Stomach (tissue), 8 donors: ENCODE measurements at regions not wholly inside any gene's neighbourhood (a gene's known extent, or its start where the extent isn't known, plus 50 kb on each side); places are given as distances from the start of the nearest gene placed in this dataset.

Experiments used
- DNase-seq, 2 donors: peaks; one replicate each; pipeline versions ENCODE4 v3.0.0 to v3.0.0-alpha.2; 2013 to 2019
- H3K27ac ChIP-seq, 5 donors: fragments of 200-600 bp in 4 of 5; sonication (generic) in 4 of 5; one replicate each; pipeline ENCODE4 v1.5.1; 2013 to 2019; ENCODE audit warnings: mild to moderate bottlenecking in 1 of 5, moderate library complexity in 1 of 5
- H3K27me3 ChIP-seq, 3 donors: fragments of 200-600 bp; sonication (generic); one replicate each; pipeline ENCODE4 v1.5.1; 2017 to 2019; ENCODE audit warnings: mixed run types in 1 of 3
- H3K36me3 ChIP-seq, 4 donors: fragments of 200-600 bp; sonication (generic); 1 replicate in 3 of 4; 2 replicates in 1 of 4; pipeline ENCODE4 v1.5.1; 2016 to 2019
- H3K4me1 ChIP-seq, 4 donors: fragments of 200-600 bp; sonication (generic); one replicate each; pipeline ENCODE4 v1.5.1; 2016 to 2019
- H3K4me3 ChIP-seq, 4 donors: fragments of 200-600 bp; sonication (generic) in 3 of 4; one replicate each; pipeline ENCODE4 v1.5.1; 2016 to 2019; ENCODE audit warnings: mild to moderate bottlenecking in 1 of 4
- H3K9me3 ChIP-seq, 4 donors: fragments of 200-600 bp; sonication (generic); one replicate each; pipeline ENCODE4 v1.5.1; 2016 to 2019
- EP300 ChIP-seq: sonication (generic); formaldehyde crosslinking; IDR thresholded peaks from one replicate; pipeline ENCODE4 v1.6.1; 2017; ENCODE audit warnings: antibody characterized with exemption
- POLR2A ChIP-seq, 4 donors: fragments of 450-650 bp; IDR thresholded peaks; one replicate each; pipeline ENCODE4 v1.6.1; 2016; ENCODE audit warnings: antibody characterized with exemption in 4 of 4, control low read depth in 2 of 4, mild to moderate bottlenecking in 1 of 4, moderate library complexity in 1 of 4
- POLR2AphosphoS5 ChIP-seq, 3 donors: sonication (generic); formaldehyde crosslinking; IDR thresholded peaks; one replicate each; pipeline ENCODE4 v1.6.1; 2016; ENCODE audit warnings: antibody characterized with exemption in 3 of 3
- WGBS, 5 donors: extraction: QIAGEN DNeasy Blood & Tissue Kit in 3 of 5; methylation state at CpG; one replicate each; pipeline versions ENCODE4 v1.1.5 to v1.1.7; 2013 to 2018; 5-methylcytosine and 5-hydroxymethylcytosine counted together
- intact Hi-C: fragments of 100-400 bp; cut with DNase I; formaldehyde crosslinking; loops from one replicate; pipeline ENCODE4 v1.15.1; 2023; ENCODE audit warnings: low total_unique reads
- TF ChIP-seq, protein P1 (sequence below), 7 experiments: fragments of 450-650 bp in 4 of 7; fragments of 200-600 bp in 3 of 7; sonication (generic) in 3 of 7; IDR thresholded peaks; one replicate each; pipeline ENCODE4 v1.5.1; 2016 to 2019; ENCODE audit warnings: antibody characterized with exemption in 7 of 7, control low read depth in 2 of 7, mild to moderate bottlenecking in 1 of 7
- donor health status: healthy with polysubstance abuse.
- donor health status: Bipolar disorder and iron deficiency.
- donor health status: healthy.

DNA sequence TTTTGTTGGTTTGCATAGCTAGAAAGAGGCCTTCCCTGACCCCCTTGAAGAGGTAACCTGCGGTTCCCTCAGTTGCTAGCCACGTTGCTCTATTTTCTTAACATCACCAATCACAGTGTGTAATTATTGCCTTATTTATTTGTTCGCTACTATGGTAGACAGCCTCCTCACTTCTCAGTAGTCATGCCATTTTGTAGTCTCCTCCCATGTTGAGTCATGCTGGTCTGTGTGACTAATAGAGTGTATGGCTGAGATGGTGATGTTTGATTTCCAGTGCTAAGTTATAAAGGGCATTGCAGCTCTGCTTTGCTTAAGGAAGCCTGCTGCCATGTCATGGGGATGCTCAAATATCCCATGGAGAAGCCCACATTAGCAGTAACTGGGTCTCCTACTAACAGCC is 236.6 kb upstream of the CHD6 start:
- Histone ChIP-seq H3K4me3 (no peak overlapping the region), H3K9me3 (peaks cover 0 to 16% (median 1%) of the 10 kb centered on the region in 4 donors), H3K27ac (no peak overlapping the region), H3K36me3 (no peaks in the 10 kb centered on the region), H3K4me1 (no peaks in the 10 kb centered on the region), H3K27me3 (peaks cover 0 to 5% (median 4%) of the 10 kb centered on the region in 3 donors)
- no peak for TF ChIP-seq POLR2A (IDR thresholded peaks at IDR 0.05)
- TF ChIP-seq, protein P1, sequence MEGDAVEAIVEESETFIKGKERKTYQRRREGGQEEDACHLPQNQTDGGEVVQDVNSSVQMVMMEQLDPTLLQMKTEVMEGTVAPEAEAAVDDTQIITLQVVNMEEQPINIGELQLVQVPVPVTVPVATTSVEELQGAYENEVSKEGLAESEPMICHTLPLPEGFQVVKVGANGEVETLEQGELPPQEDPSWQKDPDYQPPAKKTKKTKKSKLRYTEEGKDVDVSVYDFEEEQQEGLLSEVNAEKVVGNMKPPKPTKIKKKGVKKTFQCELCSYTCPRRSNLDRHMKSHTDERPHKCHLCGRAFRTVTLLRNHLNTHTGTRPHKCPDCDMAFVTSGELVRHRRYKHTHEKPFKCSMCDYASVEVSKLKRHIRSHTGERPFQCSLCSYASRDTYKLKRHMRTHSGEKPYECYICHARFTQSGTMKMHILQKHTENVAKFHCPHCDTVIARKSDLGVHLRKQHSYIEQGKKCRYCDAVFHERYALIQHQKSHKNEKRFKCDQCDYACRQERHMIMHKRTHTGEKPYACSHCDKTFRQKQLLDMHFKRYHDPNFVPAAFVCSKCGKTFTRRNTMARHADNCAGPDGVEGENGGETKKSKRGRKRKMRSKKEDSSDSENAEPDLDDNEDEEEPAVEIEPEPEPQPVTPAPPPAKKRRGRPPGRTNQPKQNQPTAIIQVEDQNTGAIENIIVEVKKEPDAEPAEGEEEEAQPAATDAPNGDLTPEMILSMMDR (IDR thresholded peaks at IDR 0.05), result no peak
- TF ChIP-seq EP300, result no peak
- no peak for TF ChIP-seq POLR2AphosphoS5 (IDR thresholded peaks at IDR 0.05)
- DNase-seq, result no peak
- 65 to 72% (median 70%) methylated on average over 3 of the region's 3 CpGs for WGBS, 5 donors
- intact Hi-C loops, result no loop called here

DNA sequence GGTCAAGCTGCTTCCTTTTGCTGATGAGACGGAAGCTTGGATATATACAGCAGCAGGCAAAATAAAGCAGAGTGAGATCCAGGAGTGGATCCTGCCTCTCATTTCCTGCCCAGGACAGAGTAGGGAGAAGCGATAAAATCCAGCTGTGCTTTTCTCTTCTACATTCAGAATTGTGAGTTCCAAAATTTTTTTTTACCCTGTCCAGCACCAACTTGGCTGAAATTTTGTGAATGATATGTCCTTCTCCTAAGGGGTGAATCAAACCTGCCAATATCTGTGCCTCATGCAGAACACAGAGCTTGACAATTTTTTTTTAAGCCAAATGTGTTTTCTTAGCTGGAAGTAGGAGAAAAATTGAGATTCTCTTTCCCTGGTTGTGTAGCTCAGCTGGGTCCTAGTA is 235.6 kb upstream of the CHD6 start:
- H3K4me3 ChIP-seq, result no peak overlapping the region
- H3K27me3 ChIP-seq, result peaks cover 0 to 5% (median 4%) of the 10 kb centered on the region in 3 donors
- no peak for DNase-seq
- H3K9me3 ChIP-seq, result peaks cover 0 to 16% (median 1%) of the 10 kb centered on the region in 4 donors
- TF ChIP-seq EP300 (no peak), POLR2AphosphoS5 (IDR thresholded peaks at IDR 0.05) (no peak), POLR2A (IDR thresholded peaks at IDR 0.05) (no peak)
- TF ChIP-seq, protein P1 (IDR thresholded peaks at IDR 0.05), result no peak
- no peaks in the 10 kb centered on the region for H3K36me3 ChIP-seq
- WGBS, 5 donors, result 70 to 75% (median 72%) methylated on average over 2 of the region's 2 CpGs
- intact Hi-C loops, result no loop called here
- no peak overlapping the region for H3K27ac ChIP-seq
- H3K4me1 ChIP-seq, result no peaks in the 10 kb centered on the region

DNA sequence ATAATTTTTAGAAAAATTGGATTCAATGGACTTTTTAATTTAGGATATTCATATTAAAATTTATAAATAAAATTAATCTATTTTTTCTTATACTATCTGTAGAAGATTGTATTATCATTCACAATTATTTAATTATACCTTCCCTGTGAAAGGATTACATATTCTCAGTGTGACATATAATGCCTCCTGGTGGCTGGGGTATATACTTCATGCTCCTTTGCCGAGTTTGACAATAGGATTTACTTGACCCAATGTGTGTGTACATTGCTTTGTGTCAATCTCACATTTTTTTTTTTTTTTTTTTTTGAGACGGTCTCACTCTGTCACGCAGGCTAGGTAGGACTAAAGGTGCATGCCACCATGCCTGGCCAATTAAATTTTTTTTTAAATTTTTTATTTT is 230.0 kb upstream of the CHD6 start:
- Histone ChIP-seq H3K27ac (no peak overlapping the region), H3K4me3 (no peak overlapping the region), H3K9me3 (no peaks in the 10 kb centered on the region), H3K36me3 (no peaks in the 10 kb centered on the region), H3K4me1 (no peaks in the 10 kb centered on the region), H3K27me3 (peaks cover 0 to 5% (median 4%) of the 10 kb centered on the region in 3 donors)
- WGBS, 5 donors, result 43 to 64% (median 60%) methylated on average over 3 of the region's 3 CpGs
- DNase-seq, result no peak
- intact Hi-C loops, result no loop called here
- no peak for TF ChIP-seq POLR2AphosphoS5 (IDR thresholded peaks at IDR 0.05)
- TF ChIP-seq EP300, result no peak
- TF ChIP-seq, protein P1 (IDR thresholded peaks at IDR 0.05), result no peak
- no peak for TF ChIP-seq POLR2A (IDR thresholded peaks at IDR 0.05)

DNA sequence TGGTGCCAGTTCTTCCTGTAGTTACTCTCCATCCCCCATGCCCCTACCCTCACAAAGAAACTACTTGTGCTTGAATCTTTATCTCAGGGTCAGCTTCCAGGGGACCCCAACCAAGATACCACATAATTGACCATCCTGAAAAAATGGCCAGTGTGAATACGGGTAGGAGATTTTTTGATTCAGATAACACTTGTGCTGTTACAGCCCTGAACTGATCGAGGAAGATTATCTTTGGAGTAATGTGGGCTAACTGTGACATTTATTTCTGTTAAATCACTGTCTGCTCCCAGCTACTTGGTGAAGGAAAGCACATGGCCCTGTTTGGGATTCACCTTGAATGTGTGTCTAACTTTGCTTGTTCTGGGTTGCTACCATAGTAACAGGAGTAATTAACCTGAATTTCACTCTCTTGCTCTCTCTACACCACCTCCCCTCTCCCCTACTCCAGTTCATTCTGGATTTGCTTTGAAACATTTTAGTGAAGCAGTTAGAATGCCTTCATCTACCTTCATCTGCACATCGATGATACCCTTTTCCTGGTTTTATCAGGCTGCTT is 219.6 kb upstream of the CHD6 start:
- intact Hi-C loops, result no loop called here
- no peak overlapping the region for H3K27ac ChIP-seq
- H3K36me3 ChIP-seq, result no peaks in the 10 kb centered on the region
- H3K9me3 ChIP-seq, result no peaks in the 10 kb centered on the region
- no peak for TF ChIP-seq POLR2AphosphoS5 (IDR thresholded peaks at IDR 0.05)
- no peak for TF ChIP-seq EP300
- no peak for TF ChIP-seq POLR2A (IDR thresholded peaks at IDR 0.05)
- TF ChIP-seq, protein P1 (IDR thresholded peaks at IDR 0.05), result no peak
- H3K4me1 ChIP-seq, result no peaks in the 10 kb centered on the region
- 25 to 46% (median 35%) methylated on average over 3 of the region's 3 CpGs for WGBS, 5 donors
- DNase-seq, result peak in 1 of 2 donors; percentile 14
- peaks cover 0 to 10% (median 0%) of the 10 kb centered on the region in 3 donors for H3K27me3 ChIP-seq
- H3K4me3 ChIP-seq, result no peak overlapping the region
